ENCODE measurements at regions not wholly inside any gene's neighbourhood (a gene's known extent, or its start where the extent isn't known, plus 50 kb on each side); places are given as distances from the start of the nearest gene placed in this dataset.
"Not testable (repeated sequence)": the region's sequence is repeated elsewhere in the genome, so short reads cannot be mapped to it uniquely, and the experiment has no call there.

DNA sequence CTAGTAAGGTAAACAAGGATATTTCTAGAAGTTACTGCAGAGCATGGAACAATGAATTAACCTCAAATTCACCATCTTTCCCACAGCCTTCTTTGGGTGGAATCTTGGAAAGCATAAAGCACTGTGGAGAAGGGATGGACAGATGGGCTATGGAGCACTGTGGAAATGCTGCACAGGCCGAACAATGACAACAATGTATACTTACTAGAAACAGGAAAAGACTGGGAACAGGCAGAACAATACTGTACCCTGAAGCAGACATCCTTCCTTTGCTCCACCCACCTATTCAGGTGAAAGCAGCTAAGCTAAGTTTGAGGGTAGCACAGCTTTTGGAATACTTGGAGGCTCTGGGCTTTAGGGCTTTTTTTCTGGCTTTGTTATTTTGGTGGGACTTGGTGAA, 250.6 kb upstream of the KLF8 start:
- in situ Hi-C loops (cut with HindIII; ENCODE audit: low pct_unique_long_range_greater_than_20kb, low sequenced_read_pairs): no loop called here

DNA sequence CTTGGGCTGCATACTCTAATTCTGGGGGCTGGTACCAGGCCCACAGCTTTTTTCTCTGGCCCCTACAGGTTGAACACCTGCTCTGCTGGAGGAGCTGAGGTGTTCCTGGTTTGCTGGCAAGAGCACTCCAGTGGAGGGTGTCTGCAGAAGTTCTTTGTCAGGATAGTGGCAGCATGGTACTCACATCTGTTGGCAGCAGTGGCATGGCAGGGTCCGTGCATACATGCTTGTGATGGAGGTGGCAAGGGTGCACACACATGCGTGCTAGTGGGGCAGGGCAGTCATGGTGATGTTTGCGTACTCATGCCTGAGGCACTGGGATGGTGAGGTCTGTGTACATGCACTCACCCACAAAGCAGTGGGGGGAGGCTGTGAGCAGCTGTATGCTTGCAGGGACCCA, 235.5 kb upstream of the KLF8 start:
- DNase-seq (ENCODE audit: low read depth): no peak
- in situ Hi-C loops (cut with HindIII; ENCODE audit: low pct_unique_long_range_greater_than_20kb, low sequenced_read_pairs): no loop called here

More for the DNA sequence above, 250.6 kb upstream of the KLF8 start:
- DNase-seq (ENCODE audit: low read depth): no peak

DNA sequence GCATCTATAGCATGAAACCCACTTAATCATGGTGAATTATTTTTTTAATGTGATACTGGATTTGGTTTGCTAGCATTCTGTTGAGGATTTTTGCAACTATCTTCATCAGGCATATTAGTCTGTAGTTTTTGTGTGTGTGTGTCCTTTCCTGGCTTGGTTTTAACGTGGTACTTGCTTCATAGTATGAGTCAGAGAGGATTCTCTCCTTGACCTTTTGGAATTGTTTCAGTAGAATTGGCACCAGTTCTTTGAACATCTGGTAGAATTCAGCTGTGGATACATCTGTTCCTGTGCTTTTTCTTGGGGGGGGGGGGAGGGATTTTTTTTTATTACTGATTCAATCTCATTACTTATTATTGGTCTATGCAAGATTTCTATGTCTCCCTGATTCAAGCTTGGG, 232.0 kb upstream of the KLF8 start:
- DNase-seq (ENCODE audit: low read depth): no peak
- in situ Hi-C loops (cut with HindIII; ENCODE audit: low pct_unique_long_range_greater_than_20kb, low sequenced_read_pairs): no loop called here

DNA sequence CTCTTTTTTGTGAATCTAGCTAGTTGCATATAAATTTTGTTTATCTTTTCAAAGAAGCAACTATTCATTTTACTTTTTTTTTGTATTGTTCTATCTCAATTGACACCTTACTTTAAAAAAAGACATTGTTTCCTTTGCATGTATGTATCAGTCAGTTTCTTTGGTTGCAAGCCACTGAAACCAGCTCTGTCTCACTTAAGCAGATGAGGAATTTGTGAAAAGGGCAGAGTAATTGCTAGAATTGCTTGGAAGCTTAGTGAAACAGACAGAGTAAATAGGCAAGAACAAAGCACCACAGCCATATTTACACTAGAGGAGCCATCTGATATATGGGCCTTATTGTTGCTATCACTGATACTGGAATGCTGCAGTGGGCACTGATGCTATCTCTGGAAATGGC, 231.4 kb upstream of the KLF8 start:
- DNase-seq (ENCODE audit: low read depth): no peak

DNA sequence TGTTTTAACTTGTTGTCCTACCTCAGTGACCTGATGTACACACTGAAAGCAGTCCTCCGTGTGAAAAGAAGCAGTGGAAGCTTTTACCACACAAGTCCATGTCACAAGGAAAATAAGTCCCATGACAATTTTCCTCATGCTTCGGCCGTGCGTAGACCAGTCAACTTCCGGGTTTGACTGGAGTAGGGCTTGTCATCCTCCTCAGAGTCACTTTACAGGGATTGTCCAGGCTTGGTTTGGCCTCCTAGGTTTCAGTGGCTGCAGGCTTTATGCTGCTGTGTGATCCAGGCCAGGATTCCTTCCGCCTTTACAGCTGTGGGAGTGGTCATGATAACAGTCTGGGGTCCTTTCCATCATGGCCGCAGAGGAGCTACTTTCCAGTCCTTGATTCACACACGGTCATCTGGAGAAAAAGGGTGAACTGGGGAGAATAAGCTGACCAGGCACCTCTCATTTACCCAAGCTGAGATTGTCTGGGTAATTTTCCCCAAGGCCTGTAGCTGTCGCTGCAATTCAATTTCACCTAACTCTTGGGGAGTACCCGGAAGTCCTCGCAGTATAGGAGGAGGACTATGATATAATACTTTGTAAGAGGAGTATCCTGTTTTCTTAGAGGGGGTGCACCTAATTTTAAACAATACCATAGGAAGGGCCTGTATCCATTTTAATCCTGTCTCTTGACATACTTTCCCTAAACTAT, 206.1 kb upstream of the KLF8 start:
- in situ Hi-C loops (cut with HindIII; ENCODE audit: low pct_unique_long_range_greater_than_20kb, low sequenced_read_pairs): no loop called here
- no peak for DNase-seq (ENCODE audit: low read depth)

More for the DNA sequence above, 231.4 kb upstream of the KLF8 start:
- in situ Hi-C loops (cut with HindIII; ENCODE audit: low pct_unique_long_range_greater_than_20kb, low sequenced_read_pairs): no loop called here

DNA sequence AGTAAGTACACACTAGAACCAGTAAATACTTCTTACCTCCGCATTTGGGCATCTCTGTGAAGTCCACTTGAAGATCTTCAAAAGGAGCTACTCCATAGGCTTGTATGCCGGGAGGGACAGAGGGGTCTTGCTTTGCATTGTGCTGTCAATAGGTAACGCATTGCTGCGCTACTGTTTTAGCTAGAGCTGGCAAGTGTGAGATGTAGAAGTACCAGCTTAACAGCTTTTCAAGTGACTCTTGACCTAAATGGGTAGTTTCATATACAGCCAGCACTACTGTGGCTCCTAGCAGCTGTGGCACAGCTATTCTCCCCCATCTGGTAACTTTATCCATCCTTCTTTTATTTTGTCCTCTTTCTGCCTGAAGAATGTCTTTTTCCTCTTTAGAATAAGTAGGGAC, 205.3 kb upstream of the KLF8 start:
- DNase-seq (ENCODE audit: low read depth): no peak
- in situ Hi-C loops (cut with HindIII; ENCODE audit: low pct_unique_long_range_greater_than_20kb, low sequenced_read_pairs): no loop called here

DNA sequence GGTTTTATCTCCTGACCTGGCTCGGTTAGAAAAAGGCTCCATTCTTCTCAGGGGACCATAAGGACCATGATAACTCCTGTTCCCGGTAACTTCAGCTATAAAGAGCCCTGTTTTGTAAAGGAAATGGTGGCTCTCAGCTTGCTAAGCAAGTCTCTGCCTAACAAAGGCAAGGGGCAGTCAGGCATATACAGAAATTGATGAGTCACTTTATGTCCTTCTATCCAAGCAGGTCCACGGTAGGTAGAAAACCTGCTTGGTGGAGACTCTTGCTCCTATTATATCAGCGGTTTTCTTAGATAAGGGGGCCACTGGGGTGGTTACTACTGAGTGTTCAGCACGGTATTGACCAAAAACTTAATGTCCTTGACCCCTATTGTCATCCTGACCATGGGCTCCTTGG, 203.0 kb upstream of the KLF8 start:
- in situ Hi-C loops (cut with HindIII; ENCODE audit: low pct_unique_long_range_greater_than_20kb, low sequenced_read_pairs): no loop called here
- DNase-seq (ENCODE audit: low read depth): peak; percentile 7

DNA sequence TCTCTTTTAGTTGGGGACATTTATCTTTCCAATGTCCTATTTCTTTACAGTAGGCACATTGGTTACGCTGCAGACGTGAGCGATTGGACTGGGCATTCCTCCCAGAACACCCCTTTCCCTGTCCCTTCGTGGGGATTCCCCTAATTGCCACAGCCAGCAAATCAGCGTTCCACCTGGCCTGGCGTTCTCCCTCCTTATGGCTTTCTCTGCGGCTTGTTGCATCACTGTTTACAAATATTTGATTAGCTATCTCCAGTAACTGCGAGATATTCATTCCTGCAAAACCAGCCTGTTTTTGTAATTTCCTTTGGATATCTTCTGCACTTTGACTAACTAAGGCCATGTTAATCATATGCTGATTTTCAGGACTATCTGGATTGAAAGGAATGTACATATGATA, 202.5 kb upstream of the KLF8 start:
- in situ Hi-C loops (cut with HindIII; ENCODE audit: low pct_unique_long_range_greater_than_20kb, low sequenced_read_pairs): no loop called here
- DNase-seq (ENCODE audit: low read depth): no peak

DNA sequence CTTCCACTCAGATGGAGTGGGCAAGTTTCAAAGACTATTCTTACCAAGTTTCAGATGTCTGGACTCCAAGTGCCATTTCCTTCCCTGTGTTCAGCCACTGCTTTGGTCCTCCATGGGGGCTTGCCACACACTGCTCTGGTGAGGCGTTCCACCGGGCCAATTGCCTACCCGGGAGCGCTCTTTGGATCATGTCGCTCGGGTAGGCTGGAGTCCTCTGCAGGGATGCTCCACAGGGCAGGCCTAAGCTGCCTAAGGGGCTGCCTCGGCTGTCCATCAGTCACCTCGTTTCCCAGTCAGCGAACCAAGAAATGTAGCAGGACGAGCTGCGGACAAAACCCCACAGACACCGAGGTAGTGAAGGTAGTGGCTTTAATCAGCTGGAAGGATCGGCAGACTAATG, 200.7 kb upstream of the KLF8 start:
- in situ Hi-C loops (cut with HindIII; ENCODE audit: low pct_unique_long_range_greater_than_20kb, low sequenced_read_pairs): no loop called here
- DNase-seq (ENCODE audit: low read depth): no peak

DNA sequence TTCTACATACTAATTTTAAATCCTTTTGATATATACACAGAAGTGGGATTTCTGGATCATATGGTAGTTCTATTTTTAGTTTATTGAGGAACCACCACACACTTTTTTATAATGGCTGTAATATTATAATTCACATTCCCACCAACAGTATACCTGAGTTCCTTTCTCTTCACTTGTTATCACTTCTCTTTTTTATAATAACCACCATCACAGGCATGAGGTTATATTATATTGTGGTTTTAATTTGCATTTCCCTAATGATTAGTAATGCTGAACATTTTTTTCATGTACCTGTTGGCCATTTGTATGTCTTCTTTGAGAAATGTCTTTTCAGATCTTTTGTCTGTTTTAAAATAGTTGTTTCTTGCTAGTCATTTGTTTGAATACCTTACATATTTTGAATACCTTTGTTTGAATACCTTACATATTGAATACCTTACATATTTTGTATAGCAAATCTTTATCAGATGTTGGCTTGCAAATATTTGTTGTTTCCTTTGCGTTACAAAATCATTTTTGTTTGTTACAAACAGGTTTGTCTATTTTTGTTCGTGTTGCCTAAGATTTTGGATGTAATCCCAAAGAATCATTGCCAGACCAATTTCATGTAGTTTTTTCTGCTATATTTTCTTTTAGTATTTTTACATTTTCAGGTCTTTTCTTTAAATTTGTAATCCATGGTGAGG, 198.5 kb upstream of the KLF8 start:
- DNase-seq (ENCODE audit: low read depth): no peak
- in situ Hi-C loops (cut with HindIII; ENCODE audit: low pct_unique_long_range_greater_than_20kb, low sequenced_read_pairs): no loop called here

DNA sequence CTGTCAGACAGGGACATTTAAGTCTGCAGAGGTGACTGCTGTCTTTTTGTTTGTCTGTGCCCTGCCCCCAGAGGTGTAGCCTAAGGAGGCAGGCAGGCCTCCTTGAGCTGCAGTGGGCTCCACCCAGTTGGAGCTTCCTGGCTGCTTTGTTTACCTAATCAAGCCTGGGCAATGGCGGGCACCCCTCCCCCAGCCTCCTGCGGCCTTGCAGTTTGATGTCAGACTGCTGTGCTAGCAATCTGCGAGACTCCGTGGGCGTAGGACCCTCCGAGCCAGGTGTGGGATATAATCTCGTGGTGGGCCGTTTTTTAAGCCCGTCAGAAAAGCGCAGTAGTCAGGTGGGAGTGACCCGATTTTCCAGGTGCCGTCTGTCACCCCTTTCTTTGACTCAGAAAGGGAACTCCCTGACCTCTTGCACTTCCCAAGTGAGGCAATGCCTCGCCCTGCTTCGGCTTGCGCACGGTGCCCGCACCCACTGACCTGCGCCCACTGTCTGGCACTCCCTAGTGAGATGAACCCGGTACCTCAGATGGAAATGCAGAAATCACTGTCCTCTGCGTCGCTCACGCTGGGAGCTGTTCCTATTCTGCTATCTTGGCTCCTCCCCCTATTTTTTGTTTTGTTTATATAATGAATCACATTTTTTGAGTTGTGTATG, 179.4 kb upstream of the KLF8 start:
- DNase-seq (ENCODE audit: low read depth); in situ Hi-C loops (cut with HindIII; ENCODE audit: low pct_unique_long_range_greater_than_20kb, low sequenced_read_pairs): not testable (repeated sequence)

DNA sequence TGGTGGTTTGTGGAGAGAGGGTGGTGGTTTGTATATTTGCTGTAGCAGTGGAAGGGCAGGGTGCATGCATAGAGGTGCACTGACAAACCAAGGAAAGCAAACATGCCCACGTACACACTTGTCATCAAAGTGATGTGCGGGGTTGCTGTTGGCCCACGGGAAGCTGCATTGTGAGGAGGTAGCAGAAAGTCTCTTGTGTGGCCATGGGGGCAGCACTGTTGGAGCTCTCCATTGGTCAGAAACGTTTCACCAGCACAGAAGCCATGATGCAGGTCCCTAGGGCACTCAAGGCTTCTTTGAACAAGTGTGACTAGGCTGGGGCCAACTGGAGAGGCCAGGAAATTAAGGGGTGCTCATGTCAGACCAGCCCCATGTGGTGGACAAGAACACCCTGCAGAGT, 174.8 kb upstream of the KLF8 start:
- no peak for DNase-seq (ENCODE audit: low read depth)
- in situ Hi-C loops (cut with HindIII; ENCODE audit: low pct_unique_long_range_greater_than_20kb, low sequenced_read_pairs): no loop called here

DNA sequence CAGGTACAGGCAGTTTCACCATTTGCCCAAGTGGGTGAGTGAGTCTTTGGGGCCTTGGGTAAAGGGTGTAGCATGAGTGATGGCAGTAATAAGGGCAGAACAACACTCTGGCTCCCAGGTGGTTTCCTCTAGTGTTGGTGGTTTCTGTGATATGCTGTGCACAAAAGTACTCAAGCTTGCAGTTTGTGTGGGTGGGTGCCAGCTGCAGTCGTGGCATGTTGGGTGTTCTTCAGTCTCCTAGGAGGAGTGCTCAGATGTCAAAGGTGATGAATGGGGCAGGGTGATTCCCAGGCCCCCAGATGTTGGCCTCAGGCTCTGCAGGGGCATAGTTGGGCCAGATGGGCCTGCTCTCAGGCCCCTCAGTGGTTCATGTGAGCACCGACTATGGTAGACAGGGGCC, 166.1 kb upstream of the KLF8 start:
- no peak for DNase-seq (ENCODE audit: low read depth)
- in situ Hi-C loops (cut with HindIII; ENCODE audit: low pct_unique_long_range_greater_than_20kb, low sequenced_read_pairs): no loop called here

DNA sequence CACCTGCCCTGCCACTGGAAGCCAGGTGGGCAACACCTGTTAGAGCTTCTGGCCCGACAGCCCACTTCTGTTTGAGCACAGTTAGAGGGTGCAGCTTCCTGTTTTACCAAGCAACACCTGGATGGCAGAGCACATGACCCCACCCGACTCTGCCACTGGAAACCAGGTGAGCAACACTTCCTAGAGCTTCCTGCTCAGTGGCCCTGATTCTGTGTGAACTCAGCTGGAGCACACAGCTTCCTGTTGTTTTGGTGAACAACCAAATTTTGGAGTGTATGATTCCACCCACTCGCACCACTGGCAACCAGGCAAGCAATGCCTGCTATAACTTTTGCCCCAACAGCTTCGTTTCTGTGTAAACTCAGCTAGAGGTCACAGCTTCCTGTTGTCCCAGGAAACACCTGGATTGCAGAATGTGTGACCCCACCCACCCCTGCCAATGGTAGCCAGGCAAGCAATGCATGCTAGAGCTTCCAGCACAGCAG, 163.8 kb upstream of the KLF8 start:
- in situ Hi-C loops (cut with HindIII; ENCODE audit: low pct_unique_long_range_greater_than_20kb, low sequenced_read_pairs): no loop called here
- no peak for DNase-seq (ENCODE audit: low read depth)

DNA sequence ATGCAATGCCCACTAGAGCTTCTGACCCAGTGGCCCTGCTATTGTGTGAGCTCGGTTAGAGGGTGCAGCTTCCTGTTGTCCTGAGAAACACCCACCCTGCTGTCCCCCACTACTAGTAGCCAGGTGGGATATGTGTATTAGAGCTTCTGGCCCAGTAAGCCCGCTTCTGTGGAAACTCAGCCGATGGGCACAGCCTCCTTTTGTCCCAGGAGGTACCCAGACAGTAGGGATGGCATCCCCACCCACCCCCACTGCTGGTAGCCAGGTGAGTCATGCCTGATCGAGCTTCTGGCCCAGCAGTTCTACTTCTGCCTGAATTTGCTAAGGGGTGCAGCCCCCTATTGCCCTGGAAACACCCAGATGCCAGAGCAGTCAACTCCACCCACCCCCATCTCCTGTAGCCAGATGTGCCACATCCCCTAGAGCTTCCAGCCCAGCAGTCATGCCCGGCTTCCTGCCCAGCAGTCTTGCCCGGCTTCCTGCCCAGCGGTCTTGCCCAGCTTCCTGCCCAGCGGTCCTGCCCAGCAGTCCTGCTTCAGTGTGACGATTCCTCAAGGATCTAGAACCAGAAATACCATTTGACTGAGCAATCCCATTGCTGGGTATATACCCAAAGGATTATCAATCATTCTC, 162.7 kb upstream of the KLF8 start:
- no peak for DNase-seq (ENCODE audit: low read depth)
- in situ Hi-C loops (cut with HindIII; ENCODE audit: low pct_unique_long_range_greater_than_20kb, low sequenced_read_pairs): no loop called here

DNA sequence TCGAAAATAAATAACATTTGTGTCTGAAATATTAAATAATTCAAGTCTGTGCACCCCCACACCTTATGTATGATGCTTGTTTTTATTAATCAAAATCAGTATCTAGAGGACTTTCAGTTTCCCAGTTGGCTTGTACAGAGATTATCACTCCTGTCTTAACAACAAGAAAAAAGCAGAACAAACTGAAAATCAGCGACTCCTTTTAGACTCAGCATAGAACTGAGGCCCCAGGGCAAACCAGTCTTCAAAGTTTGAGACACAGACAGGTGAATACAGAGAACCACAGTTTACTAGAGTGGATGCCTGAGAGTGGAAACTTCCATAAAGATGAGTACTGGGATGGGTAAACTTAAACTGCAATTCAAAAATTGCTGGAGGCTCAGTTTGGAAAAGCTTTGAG, 142.8 kb upstream of the KLF8 start:
- DNase-seq (ENCODE audit: low read depth): no peak
- in situ Hi-C loops (cut with HindIII; ENCODE audit: low pct_unique_long_range_greater_than_20kb, low sequenced_read_pairs): no loop called here

DNA sequence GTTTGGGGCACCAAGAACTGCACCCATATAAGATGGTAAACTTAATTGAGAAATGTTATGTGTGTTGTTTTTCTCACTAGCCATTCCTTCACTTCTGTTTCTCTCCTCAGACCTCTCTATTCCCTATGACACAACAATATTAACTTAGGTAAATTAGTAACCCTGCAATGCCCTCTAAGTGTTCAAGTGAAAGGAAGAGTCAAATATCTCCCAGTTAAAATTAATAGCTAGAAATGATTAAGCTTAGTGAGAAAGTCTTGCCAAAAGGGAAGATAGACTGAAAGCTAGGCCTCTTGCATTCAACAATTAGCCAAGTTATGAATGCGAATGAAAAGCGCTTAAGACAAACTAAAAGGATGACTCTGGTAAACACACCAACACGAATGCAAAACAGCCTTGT, 132.9 kb upstream of the KLF8 start:
- DNase-seq (ENCODE audit: low read depth): peak; percentile 0
- in situ Hi-C loops (cut with HindIII; ENCODE audit: low pct_unique_long_range_greater_than_20kb, low sequenced_read_pairs): no loop called here

DNA sequence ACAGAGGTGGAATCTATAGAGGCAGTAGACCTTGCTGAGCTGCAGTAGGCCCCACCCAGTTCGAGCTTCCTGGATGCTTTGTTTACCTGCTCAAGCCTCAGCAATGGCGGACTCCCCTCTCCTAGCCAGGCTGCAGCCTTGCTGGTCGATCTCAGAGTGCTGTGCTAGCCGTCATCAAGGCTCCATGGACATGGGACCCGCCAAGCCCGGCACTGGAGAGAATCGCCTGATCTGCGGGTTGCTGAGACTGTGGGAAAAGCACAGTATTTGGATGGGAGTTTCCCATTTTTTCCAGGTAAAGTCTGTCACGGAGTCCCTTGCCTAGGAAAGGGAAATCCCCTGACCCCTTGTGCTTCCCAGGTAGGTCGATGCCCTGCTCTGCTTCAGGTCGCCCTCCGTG, 124.8 kb upstream of the KLF8 start:
- in situ Hi-C loops (cut with HindIII; ENCODE audit: low pct_unique_long_range_greater_than_20kb, low sequenced_read_pairs): no loop called here
- no peak for DNase-seq (ENCODE audit: low read depth)

DNA sequence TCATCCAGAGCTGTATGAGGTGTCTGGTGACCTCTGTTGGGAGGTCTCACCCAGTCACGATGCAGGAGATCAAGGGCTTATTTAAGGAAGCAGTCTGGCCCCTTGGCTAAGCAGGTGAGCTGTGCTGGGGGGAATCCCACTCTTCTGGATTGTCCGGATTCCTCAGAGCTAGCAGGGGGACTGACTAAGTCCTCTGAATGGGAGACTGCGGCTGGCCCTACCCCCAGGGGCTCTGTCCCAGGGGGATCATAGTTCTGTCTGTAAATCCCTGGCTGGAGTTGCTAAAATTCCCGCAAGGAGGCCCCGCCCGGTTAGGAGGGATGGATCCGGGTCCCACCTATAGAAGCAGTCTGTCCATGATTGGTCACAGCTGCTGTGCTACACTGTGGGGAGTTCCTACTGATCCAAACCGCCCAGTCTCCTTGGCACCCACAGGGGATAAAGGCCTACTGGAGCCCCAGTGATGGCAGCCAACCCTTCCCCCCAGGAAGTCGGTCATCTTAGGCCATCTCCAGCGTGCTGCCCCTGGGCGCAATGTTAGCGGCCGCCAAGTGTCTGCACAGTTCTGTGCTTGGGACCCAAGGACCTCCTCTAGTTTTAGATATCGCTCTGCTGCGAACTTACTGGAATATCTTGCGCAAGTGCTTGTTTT, 118.2 kb upstream of the KLF8 start:
- DNase-seq (ENCODE audit: low read depth): no peak
- in situ Hi-C loops (cut with HindIII; ENCODE audit: low pct_unique_long_range_greater_than_20kb, low sequenced_read_pairs): no loop called here

All from Caki2 (cell line).